ENCODE measurements at regions not wholly inside any gene's neighbourhood (a gene's known extent, or its start where the extent isn't known, plus 50 kb on each side); places are given as distances from the start of the nearest gene placed in this dataset.

DNA sequence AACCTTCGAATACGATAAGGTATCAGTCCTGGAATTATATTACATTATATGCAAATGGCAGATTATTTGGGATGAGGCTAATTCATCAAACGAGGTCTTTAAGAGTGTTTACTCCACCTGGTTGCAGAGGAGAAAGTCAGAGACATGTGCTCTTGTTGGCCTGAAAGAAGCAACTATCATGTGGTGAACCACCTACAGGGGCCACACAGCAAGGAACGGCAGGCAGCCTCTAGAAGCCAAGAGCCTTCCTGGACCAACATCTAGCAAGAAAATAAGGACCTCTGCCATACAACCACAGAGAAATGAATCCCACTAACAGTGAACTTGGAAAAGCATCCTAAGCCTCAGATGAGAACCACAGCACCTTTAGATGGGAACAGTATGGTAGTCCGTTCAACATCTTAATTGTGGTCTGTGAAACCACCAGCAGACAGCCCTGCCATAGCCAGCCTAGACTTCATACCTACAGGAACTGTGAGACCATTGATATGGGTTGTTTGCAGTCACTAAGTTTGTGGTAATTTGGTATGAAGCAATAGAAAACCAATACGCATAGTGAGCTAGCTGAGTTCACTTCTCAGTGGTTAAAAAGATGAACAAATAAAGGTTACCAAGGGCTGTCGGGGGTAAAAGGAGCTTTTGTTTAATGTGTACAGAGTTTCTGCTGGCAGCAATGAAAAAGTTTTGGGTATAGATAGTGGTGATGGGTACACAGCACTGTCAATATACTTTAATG is 345.7 kb upstream of the RUNX1 start:
- TF ChIP-seq CTCF (conservative IDR thresholded peaks at IDR 0.05; ENCODE audit: low read length) (no peak), EZH2phosphoT487 (IDR thresholded peaks at IDR 0.05; ENCODE audit: borderline replicate concordance) (no peak)
